CD4-positive, alpha-beta T cell treated with Interferon alpha-2 for 1 hour (primary cell): ENCODE measurements at regions not wholly inside any gene's neighbourhood (a gene's known extent, or its start where the extent isn't known, plus 50 kb on each side); places are given as distances from the start of the nearest gene placed in this dataset.
"Not testable (repeated sequence)": the region's sequence is repeated elsewhere in the genome, so short reads cannot be mapped to it uniquely, and the experiment has no call there.

Source experiments
- DNase-seq, 2 donors: peaks; one replicate each; pipeline ENCODE4 v3.0.0-alpha.2; 2020 to 2022

- no peak for DNase-seq
Measured at GRCh38 chr4:27985522-27985921, 1124.9 kb downstream of the STIM2 start.

GRCh38 chr4:27986476-27986875, 1125.8 kb downstream of the STIM2 start:
- DNase-seq, result no peak

GRCh38 chr4:28001698-28002097, 1141.1 kb downstream of the STIM2 start:
- DNase-seq, result no peak

- no peak for DNase-seq
Measured at GRCh38 chr4:28004520-28004919, 1143.9 kb downstream of the STIM2 start.

GRCh38 chr4:28006021-28006420, 1145.4 kb downstream of the STIM2 start:
- no peak for DNase-seq

- no peak for DNase-seq
Measured at GRCh38 chr4:28007693-28008092, 1147.1 kb downstream of the STIM2 start.

- no peak for DNase-seq
Measured at GRCh38 chr4:28009541-28009940, 1148.9 kb downstream of the STIM2 start.

- DNase-seq, result no peak
Measured at GRCh38 chr4:28010577-28011240, 1150.1 kb downstream of the STIM2 start.

GRCh38 chr4:28014469-28014868, 1153.8 kb downstream of the STIM2 start:
- DNase-seq, result no peak

GRCh38 chr4:28015996-28016395, 1155.4 kb downstream of the STIM2 start:
- DNase-seq, result no peak

- DNase-seq, result not testable (repeated sequence)
Measured at GRCh38 chr4:28038253-28038652, 1177.6 kb downstream of the STIM2 start.

- DNase-seq, result no peak
Measured at GRCh38 chr4:28062562-28062961, 1201.9 kb downstream of the STIM2 start.

GRCh38 chr4:28073860-28074555, 1213.4 kb downstream of the STIM2 start:
- DNase-seq, result no peak

- no peak for DNase-seq
Measured at GRCh38 chr4:28075401-28075956, 1214.8 kb downstream of the STIM2 start.

GRCh38 chr4:28077203-28077602, 1216.6 kb downstream of the STIM2 start:
- not testable (repeated sequence) for DNase-seq

GRCh38 chr4:28082686-28083390, 1222.2 kb downstream of the STIM2 start:
- DNase-seq, result no peak

- DNase-seq, result no peak
Measured at GRCh38 chr4:28092610-28093009, 1232.0 kb downstream of the STIM2 start.

GRCh38 chr4:28093071-28093470, 1232.4 kb downstream of the STIM2 start:
- no peak for DNase-seq

GRCh38 chr4:28101583-28101982, 1240.9 kb downstream of the STIM2 start:
- DNase-seq, result no peak

GRCh38 chr4:28105271-28105859, 1244.7 kb downstream of the STIM2 start:
- no peak for DNase-seq

GRCh38 chr4:28106155-28106554, 1245.5 kb downstream of the STIM2 start:
- no peak for DNase-seq

- no peak for DNase-seq
Measured at GRCh38 chr4:28109801-28110200, 1249.2 kb downstream of the STIM2 start.

GRCh38 chr4:28112691-28113335, 1252.2 kb downstream of the STIM2 start:
- not testable (repeated sequence) for DNase-seq
